SKM-1 treated with dmso at 0.1 percent for 144 hours (cell line): ENCODE measurements at regions not wholly inside any gene's neighbourhood (a gene's known extent, or its start where the extent isn't known, plus 50 kb on each side); places are given as distances from the start of the nearest gene placed in this dataset.

Experiments used
- DNase-seq: peaks from one replicate; lab custom pipeline; 2025; ENCODE audit not compliant: unreplicated experiment; lab: John Stamatoyannopoulos, UW

GRCh38 chr15:89421219-89421618 is 75.2 kb downstream of the RHCG start:
- DNase-seq: no peak

GRCh38 chr15:89419370-89419984 is 76.9 kb downstream of the RHCG start:
- DNase-seq: no peak

- no peak for DNase-seq
These were observed 79.1 kb downstream of the RHCG start for GRCh38 chr15:89417206-89417725.

- DNase-seq: peak; percentile 80
These were observed 79.8 kb downstream of the RHCG start for GRCh38 chr15:89416339-89417183.

- DNase-seq: no peak
These were observed 79.9 kb upstream of the POLG start for GRCh38 chr15:89414571-89414970.

- DNase-seq: no peak
These were observed 79.3 kb upstream of the POLG start for GRCh38 chr15:89413877-89414276.

GRCh38 chr15:89412905-89413411 is 78.3 kb upstream of the POLG start:
- no peak for DNase-seq

GRCh38 chr15:89410039-89410435 is 75.4 kb upstream of the POLG start:
- DNase-seq: no peak

- DNase-seq: no peak
These were observed 74.8 kb upstream of the POLG start for GRCh38 chr15:89409184-89410038.

GRCh38 chr15:89408372-89409183 is 74.0 kb upstream of the POLG start:
- no peak for DNase-seq

- no peak for DNase-seq
These were observed 72.5 kb upstream of the POLG start for GRCh38 chr15:89406940-89407607.

GRCh38 chr15:89406218-89406939 is 71.8 kb upstream of the POLG start:
- DNase-seq: no peak

- DNase-seq: no peak
These were observed 70.9 kb upstream of the POLG start for GRCh38 chr15:89405494-89405893.

GRCh38 chr15:89404023-89404422 is 69.4 kb upstream of the POLG start:
- DNase-seq: no peak

- DNase-seq: no peak
These were observed 67.8 kb upstream of the POLG start for GRCh38 chr15:89402518-89402805.

GRCh38 chr15:89401631-89402517 is 67.2 kb upstream of the POLG start:
- peak; percentile 69 for DNase-seq

GRCh38 chr15:89400782-89401545 is 66.3 kb upstream of the POLG start:
- no peak for DNase-seq
